BLaER1 treated with 17β-estradiol and CSF1 and Interleukin-3, amounts not matched to agents 10 nM and 100 nM (cell line): ENCODE measurements at regions not wholly inside any gene's neighbourhood (a gene's known extent, or its start where the extent isn't known, plus 50 kb on each side); places are given as distances from the start of the nearest gene placed in this dataset.

Experiments used
- H3K27ac ChIP-seq, 11 experiments: shearing (Covaris generic); formaldehyde crosslinking; 2 replicates each; pipeline ENCODE4 v1.8.1; 2022
- H3K27me3 ChIP-seq, 11 experiments: shearing (Covaris generic); formaldehyde crosslinking; 2 replicates each; pipeline ENCODE4 v1.8.1; 2022
- H3K36me3 ChIP-seq, 11 experiments: shearing (Covaris generic); formaldehyde crosslinking; 2 replicates each; pipeline ENCODE4 v1.8.1; 2022
- H3K4me1 ChIP-seq, 10 experiments: shearing (Covaris generic); formaldehyde crosslinking; 2 replicates each; pipeline ENCODE4 v1.8.1; 2022
- H3K4me2 ChIP-seq, 11 experiments: shearing (Covaris generic); formaldehyde crosslinking; 2 replicates each; pipeline ENCODE4 v1.8.1; 2022
- H3K4me3 ChIP-seq, 10 experiments: shearing (Covaris generic); formaldehyde crosslinking; 2 replicates each; pipeline ENCODE4 v1.8.1; 2022
- H3K9ac ChIP-seq, 11 experiments: shearing (Covaris generic); formaldehyde crosslinking; 2 replicates each; pipeline ENCODE4 v1.8.1; 2022
- H3K9me3 ChIP-seq, 11 experiments: shearing (Covaris generic); formaldehyde crosslinking; replicated peaks in 1 of 11; 2 replicates each; pipeline ENCODE4 v1.8.1; 2022
- H4K20me1 ChIP-seq, 11 experiments: shearing (Covaris generic); formaldehyde crosslinking; 2 replicates each; pipeline ENCODE4 v1.8.1; 2022
- Cebpa-rat ChIP-seq, 11 experiments: shearing (Covaris generic); IDR thresholded peaks; 2 replicates each; pipeline ENCODE4 v1.8.1; 2022

- Histone ChIP-seq H3K4me3 (no peak overlapping the region), H3K9ac (no peak overlapping the region), H3K36me3 (no peaks in the 10 kb centered on the region), H3K4me1 (no peaks in the 10 kb centered on the region), H3K27ac (no peak overlapping the region), H3K27me3 (no peaks in the 10 kb centered on the region), H4K20me1 (no peaks in the 10 kb centered on the region), H3K9me3 (no peaks in the 10 kb centered on the region), H3K4me2 (no peak overlapping the region)
- TF ChIP-seq Cebpa-rat (IDR thresholded peaks at IDR 0.05): no peak
These were observed 385.8 kb upstream of the DUSP10 start for GRCh38 chr1:222127526-222128152.

- Histone ChIP-seq H3K4me1 (no peaks in the 10 kb centered on the region), H3K9ac (no peak overlapping the region)
These were observed 385.2 kb upstream of the DUSP10 start for GRCh38 chr1:222127096-222127495.

GRCh38 chr1:222126052-222126451 is 384.2 kb upstream of the DUSP10 start:
- Histone ChIP-seq H3K4me3 (no peak overlapping the region), H4K20me1 (no peaks in the 10 kb centered on the region), H3K27ac (no peak overlapping the region), H3K9ac (no peak overlapping the region), H3K4me2 (no peak overlapping the region), H3K27me3 (no peaks in the 10 kb centered on the region), H3K9me3 (no peaks in the 10 kb centered on the region), H3K4me1 (no peaks in the 10 kb centered on the region), H3K36me3 (no peaks in the 10 kb centered on the region)
- no peak for TF ChIP-seq Cebpa-rat (IDR thresholded peaks at IDR 0.05)

More at GRCh38 chr1:222127096-222127495, 385.2 kb upstream of the DUSP10 start:
- Histone ChIP-seq H3K4me2 (no peak overlapping the region), H4K20me1 (no peaks in the 10 kb centered on the region), H3K9me3 (no peaks in the 10 kb centered on the region), H3K27ac (no peak overlapping the region), H3K4me3 (no peak overlapping the region), H3K27me3 (no peaks in the 10 kb centered on the region), H3K36me3 (no peaks in the 10 kb centered on the region)
- TF ChIP-seq Cebpa-rat (IDR thresholded peaks at IDR 0.05): no peak

- no peak overlapping the region for H3K4me2 ChIP-seq
- TF ChIP-seq Cebpa-rat (IDR thresholded peaks at IDR 0.05): no peak
- H3K9ac ChIP-seq: no peak overlapping the region
- H3K27ac ChIP-seq: no peak overlapping the region
- no peaks in the 10 kb centered on the region for H3K4me1 ChIP-seq
- no peaks in the 10 kb centered on the region for H3K36me3 ChIP-seq
- no peak overlapping the region for H3K4me3 ChIP-seq
- H3K9me3 ChIP-seq: no peaks in the 10 kb centered on the region
- no peaks in the 10 kb centered on the region for H4K20me1 ChIP-seq
- H3K27me3 ChIP-seq: no peaks in the 10 kb centered on the region
These were observed 382.7 kb upstream of the DUSP10 start for GRCh38 chr1:222124602-222125001.

GRCh38 chr1:222123111-222123510 is 381.2 kb upstream of the DUSP10 start:
- Histone ChIP-seq H3K27me3 (no peaks in the 10 kb centered on the region), H3K36me3 (no peaks in the 10 kb centered on the region), H3K27ac (no peak overlapping the region), H3K4me2 (no peak overlapping the region), H3K9me3 (no peaks in the 10 kb centered on the region), H4K20me1 (no peaks in the 10 kb centered on the region), H3K4me1 (no peaks in the 10 kb centered on the region), H3K9ac (no peak overlapping the region), H3K4me3 (no peak overlapping the region)
- TF ChIP-seq Cebpa-rat (IDR thresholded peaks at IDR 0.05): no peak

GRCh38 chr1:222117809-222118208 is 375.9 kb upstream of the DUSP10 start:
- Histone ChIP-seq H3K36me3 (no peaks in the 10 kb centered on the region), H3K27ac (no peak overlapping the region), H3K27me3 (no peaks in the 10 kb centered on the region), H3K9ac (no peak overlapping the region), H3K4me3 (no peak overlapping the region), H3K9me3 (no peaks in the 10 kb centered on the region), H3K4me2 (no peak overlapping the region), H4K20me1 (no peaks in the 10 kb centered on the region), H3K4me1 (no peaks in the 10 kb centered on the region)
- TF ChIP-seq Cebpa-rat (IDR thresholded peaks at IDR 0.05): no peak

- Histone ChIP-seq H4K20me1 (no peaks in the 10 kb centered on the region), H3K4me3 (no peak overlapping the region), H3K9ac (no peak overlapping the region), H3K9me3 (no peaks in the 10 kb centered on the region), H3K4me2 (no peak overlapping the region), H3K27me3 (no peaks in the 10 kb centered on the region), H3K36me3 (no peaks in the 10 kb centered on the region), H3K4me1 (no peaks in the 10 kb centered on the region), H3K27ac (no peak overlapping the region)
- TF ChIP-seq Cebpa-rat (IDR thresholded peaks at IDR 0.05): no peak
These were observed 372.8 kb upstream of the DUSP10 start for GRCh38 chr1:222114536-222115156.

- no peaks in the 10 kb centered on the region for H3K36me3 ChIP-seq
These were observed 367.9 kb upstream of the DUSP10 start for GRCh38 chr1:222109836-222110235.

GRCh38 chr1:222107975-222108374 is 366.1 kb upstream of the DUSP10 start:
- Histone ChIP-seq H3K4me3 (no peak overlapping the region), H3K27me3 (no peaks in the 10 kb centered on the region)
- TF ChIP-seq Cebpa-rat (IDR thresholded peaks at IDR 0.05): no peak

More at GRCh38 chr1:222109836-222110235, 367.9 kb upstream of the DUSP10 start:
- Histone ChIP-seq H3K27me3 (no peaks in the 10 kb centered on the region), H3K4me1 (no peaks in the 10 kb centered on the region), H3K9ac (no peak overlapping the region), H3K4me2 (no peak overlapping the region), H3K4me3 (no peak overlapping the region), H3K27ac (no peak overlapping the region), H4K20me1 (no peaks in the 10 kb centered on the region), H3K9me3 (no peaks in the 10 kb centered on the region)
- TF ChIP-seq Cebpa-rat (IDR thresholded peaks at IDR 0.05): no peak

GRCh38 chr1:222107267-222107666 is 365.4 kb upstream of the DUSP10 start:
- H3K4me1 ChIP-seq: no peaks in the 10 kb centered on the region
- no peaks in the 10 kb centered on the region for H3K9me3 ChIP-seq
- H3K9ac ChIP-seq: no peak overlapping the region
- no peak overlapping the region for H3K4me2 ChIP-seq
- H3K27me3 ChIP-seq: no peaks in the 10 kb centered on the region
- no peak overlapping the region for H3K27ac ChIP-seq
- H4K20me1 ChIP-seq: no peaks in the 10 kb centered on the region
- no peak overlapping the region for H3K4me3 ChIP-seq
- no peaks in the 10 kb centered on the region for H3K36me3 ChIP-seq
- no peak for TF ChIP-seq Cebpa-rat (IDR thresholded peaks at IDR 0.05)

More at GRCh38 chr1:222107975-222108374, 366.1 kb upstream of the DUSP10 start:
- Histone ChIP-seq H3K4me1 (no peaks in the 10 kb centered on the region), H3K4me2 (no peak overlapping the region), H3K27ac (no peak overlapping the region), H3K9ac (no peak overlapping the region), H3K36me3 (no peaks in the 10 kb centered on the region), H4K20me1 (no peaks in the 10 kb centered on the region), H3K9me3 (no peaks in the 10 kb centered on the region)
